ENCODE measurements at regions not wholly inside any gene's neighbourhood (a gene's known extent, or its start where the extent isn't known, plus 50 kb on each side); places are given as distances from the start of the nearest gene placed in this dataset.

DNA sequence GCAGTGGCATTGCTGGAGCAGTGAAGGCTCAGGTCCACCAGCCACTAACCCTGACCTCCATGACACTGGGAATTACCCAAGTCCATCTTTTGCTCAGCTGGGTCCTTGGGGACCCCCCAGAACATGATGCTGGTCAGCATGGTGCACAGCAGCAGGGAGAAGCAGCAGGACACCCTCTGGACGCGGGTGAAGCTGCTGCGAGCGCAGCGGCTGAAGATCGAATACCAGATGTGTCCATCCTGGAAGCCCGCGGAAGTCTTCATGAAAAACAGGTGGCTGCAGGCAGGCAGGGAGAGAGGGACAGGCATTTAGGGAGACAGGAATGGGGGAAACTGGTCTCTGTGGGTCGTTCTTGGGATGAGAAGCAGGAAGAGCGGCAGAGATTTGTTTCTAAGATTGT lies 53.4 kb upstream of the GCSH start:
- no peak for TF ChIP-seq EZH2phosphoT487 (IDR thresholded peaks at IDR 0.05; ENCODE audit: insufficient read depth, low read depth)
- no peak for TF ChIP-seq EZH2 (IDR thresholded peaks at IDR 0.05; ENCODE audit: insufficient read depth, poor library complexity, severe bottlenecking)

Measured in GM23248 (cell line).